ENCODE measurements at regions not wholly inside any gene's neighbourhood (a gene's known extent, or its start where the extent isn't known, plus 50 kb on each side); places are given as distances from the start of the nearest gene placed in this dataset.

- ATAC-seq: no peak
Observed at GRCh38 chr10:2852574-2853323, 214.6 kb upstream of the PFKP start.

GRCh38 chr10:2851566-2851965 lies 215.8 kb upstream of the PFKP start:
- no peak for ATAC-seq

DNA sequence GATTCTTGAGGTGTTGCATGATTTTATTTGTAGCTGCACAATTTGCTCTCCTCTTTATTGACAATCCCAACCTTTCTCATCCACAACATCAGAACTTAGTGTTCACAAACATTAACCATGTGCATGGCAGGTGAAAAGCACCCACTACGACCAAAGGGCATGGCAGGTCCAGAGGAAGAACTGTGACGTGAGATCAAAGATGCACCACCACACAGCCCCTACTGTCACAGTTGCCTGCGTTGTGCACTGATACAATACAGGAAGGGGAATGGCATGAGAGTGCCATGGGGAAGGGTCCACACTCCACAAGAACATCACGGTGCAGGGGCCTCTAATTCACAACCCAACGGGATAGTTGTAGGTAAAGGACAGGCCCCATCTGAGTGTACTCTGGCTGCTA lies 217.1 kb upstream of the PFKP start:
- no peak for ATAC-seq

DNA sequence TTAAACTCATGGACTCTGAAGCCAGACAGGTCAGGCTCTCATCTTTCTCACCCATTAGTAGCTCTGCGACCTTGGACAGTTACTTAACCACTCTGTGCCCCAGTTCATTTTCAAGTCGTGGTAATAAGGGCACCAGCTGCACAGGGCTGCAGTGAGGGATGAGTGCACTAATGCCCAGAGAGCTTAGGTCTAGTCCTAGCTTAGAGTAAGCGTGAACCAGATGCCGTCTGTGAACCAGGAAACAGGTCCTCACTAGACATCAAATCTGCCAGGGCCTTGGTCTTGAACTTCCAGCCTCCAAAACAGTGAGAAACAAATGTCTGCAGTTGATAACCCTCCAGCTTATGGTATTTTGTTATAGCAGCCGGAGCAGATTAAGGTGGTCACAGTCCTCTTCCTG lies 222.4 kb upstream of the PFKP start:
- ATAC-seq: no peak

GRCh38 chr10:2839081-2839725 lies 228.1 kb upstream of the PFKP start:
- ATAC-seq: no peak

DNA sequence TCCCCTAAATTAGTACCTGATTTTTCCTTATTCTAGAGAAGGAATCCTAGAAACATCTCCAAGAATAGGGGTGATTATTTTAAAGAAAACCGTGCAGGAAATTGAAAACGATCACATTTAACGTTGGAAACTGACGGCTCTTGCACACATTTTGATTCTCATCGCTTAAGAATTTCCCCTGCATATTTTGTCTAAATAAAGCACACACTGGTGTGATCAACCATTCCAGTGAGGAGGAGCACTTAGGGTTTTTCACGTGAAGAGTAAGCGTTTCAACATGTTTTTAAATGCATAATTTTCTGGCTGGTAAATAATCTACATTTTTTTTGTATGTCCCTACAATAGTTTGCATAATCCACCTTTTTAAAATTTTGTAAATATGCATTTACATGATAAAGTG lies 229.7 kb upstream of the PFKP start:
- ATAC-seq: no peak

- no peak for ATAC-seq
Observed at GRCh38 chr10:2836921-2837662, 230.3 kb upstream of the PFKP start.

DNA sequence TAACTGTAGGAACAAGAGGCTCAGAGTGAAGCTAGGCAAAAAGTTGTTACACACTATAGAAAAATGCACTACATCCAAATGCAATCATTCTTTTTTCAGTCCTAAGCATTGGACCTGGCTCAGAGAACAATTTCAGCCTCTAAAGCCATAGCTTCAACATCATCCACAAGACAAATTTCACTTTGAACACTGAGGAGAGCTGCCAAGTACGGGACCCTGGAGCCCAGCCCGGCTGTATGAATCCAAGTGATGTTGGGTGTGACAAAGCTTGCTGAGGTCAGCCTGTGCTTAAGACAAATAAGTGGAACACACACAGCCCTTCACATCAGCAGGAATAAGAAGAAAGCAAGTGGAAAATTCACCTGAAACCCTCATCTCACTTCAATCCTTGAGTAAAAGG lies 233.1 kb upstream of the PFKP start:
- ATAC-seq: no peak

DNA sequence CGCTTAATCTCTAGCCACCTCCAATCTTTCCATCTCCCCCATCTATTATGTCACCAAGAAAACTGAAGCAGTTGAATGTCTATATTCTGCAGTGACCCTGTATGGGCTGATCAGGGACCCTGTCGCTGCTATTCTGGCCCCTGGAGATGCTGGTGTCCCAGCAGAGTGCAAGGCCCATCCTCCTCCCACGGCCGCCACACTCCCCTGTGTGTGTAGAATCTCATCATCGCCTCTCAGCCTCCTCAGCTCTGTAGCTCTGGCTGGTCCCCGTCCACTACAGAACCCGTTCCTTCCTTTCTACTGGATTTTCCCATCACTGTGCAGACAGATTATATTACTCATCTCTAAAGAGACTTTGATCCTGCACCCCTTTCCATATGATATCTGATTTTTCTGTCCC lies 235.8 kb upstream of the PFKP start:
- ATAC-seq: no peak

DNA sequence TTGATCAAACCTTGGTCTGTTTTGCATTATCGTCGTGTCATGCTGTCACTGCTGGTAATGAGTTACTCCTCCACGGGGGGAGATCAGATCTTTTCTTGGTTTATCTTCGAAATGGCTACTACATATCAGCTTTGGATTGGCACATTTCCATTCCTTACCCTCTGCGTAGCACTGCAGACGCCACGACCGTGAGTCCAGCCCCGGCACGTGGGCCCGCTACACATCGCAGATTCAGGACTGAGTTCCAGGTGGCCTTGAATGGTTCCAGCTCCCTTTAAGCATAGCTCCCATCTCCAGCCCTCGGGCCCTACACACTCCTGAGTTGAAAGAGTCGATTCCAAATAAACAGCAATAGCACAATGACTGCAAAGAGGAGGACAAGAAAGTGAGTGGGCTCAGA lies 238.6 kb upstream of the PFKP start:
- no peak for ATAC-seq

DNA sequence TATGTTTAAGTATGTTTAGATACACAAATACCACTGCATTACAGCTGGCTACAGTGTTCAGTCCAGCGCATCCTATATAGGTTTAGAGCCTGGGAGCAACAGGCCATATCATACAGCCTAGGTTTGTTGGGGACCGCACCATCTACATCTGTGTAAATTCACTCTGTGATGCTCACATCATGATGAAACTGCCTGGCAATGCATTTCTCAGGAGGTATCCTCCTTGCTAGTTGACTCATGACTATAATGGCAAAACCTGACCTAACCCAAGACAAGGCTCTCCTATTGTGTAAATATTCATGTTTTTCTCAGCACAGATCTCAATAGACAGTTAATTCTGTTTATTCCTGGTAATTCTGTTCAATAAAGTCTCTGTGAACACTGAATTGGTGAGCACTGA lies 240.7 kb upstream of the PFKP start:
- ATAC-seq: no peak

GRCh38 chr10:2825841-2826240 lies 241.5 kb upstream of the PFKP start:
- ATAC-seq: no peak

DNA sequence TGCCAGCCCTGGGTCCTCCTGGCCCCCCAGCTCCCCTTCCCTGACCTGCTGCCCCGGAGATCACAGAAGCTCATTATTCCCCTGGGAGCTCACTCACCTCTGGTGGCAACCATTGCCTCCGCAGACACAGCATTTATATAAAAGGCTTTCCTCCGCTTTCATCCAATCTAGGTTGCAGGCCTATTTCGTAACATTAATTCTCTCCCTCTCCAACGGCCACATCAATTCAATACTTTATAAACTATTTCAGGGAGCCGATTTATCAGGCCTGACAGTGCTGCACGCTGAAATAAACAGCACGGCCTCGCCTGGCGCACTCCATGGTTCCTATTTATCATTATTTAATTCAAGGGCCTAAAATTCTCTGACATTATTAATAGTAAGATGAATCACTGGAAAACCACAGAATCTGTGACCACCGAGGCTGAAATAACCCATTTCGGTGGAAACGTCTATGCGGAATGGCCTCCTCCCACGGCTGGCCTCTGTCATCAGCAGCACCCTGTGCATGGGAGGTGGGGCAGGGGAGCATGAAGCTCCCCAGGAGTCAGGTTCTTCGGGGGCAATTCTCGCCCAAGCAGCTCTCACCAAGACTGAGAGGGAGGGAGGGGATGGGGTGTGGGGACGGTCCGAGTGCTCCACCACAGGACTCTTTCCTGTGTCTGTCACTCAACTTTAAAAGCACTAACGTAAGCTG lies 249.3 kb upstream of the PFKP start:
- ATAC-seq: no peak

DNA sequence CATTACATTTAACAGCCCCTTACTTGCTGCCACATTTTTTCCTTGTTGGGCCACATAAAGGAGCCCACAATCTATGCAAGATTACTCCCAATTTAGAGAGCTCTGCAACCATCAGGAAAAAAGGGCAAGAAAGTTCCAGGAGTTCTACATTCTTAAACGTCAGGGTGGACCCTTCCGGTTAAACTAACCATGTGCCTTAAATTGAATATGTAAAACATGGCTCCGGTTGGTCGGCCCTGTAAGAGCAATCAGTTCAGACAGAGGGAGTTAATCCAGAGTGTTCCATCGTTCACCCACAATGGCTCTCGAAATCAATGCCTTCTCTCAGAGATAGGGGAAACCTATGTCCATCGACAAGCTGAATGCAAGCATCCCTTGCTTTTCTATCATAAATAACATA lies 253.7 kb upstream of the PFKP start:
- ATAC-seq: no peak

- no peak for ATAC-seq
Observed at GRCh38 chr10:2813286-2813685, 254.1 kb upstream of the PFKP start.

DNA sequence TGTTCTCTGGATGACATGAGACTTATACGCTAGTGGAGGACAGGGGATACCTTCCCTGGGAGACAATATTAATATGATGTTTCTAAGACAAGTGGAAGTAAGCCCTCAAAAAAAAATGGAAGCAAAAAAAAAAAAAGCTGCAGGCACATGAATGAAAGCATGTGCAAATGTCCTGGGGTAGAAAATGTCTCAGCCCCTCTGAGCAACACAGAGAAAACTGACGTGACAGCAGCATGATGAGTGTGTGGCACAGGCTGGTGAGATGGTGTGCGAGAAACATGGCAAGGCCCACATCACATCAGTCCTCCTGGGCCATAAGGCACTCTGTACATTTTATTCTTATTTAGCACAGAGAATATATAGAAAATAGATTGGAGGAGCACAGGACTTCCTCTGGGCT lies 254.7 kb upstream of the PFKP start:
- ATAC-seq: no peak

DNA sequence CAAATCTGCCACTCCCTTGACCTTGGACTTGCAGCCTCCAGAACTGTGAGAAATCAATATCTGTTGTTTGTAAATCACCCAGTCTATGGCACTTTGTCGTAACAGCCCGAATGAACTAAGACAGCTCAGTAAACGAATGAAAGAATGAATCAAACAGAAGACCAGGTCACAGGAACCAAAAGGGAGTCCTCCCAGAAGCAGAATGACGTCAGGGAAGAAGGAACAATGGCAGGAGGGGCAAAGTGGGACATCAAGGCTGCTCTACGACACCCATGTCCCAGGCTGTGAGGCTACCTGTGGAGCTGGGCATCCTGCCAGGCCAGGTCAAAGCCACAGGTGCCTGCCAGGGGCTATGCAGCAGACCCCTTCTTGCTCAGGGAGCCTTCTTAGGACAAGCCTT lies 267.2 kb upstream of the PFKP start:
- ATAC-seq: no peak

- no peak for ATAC-seq
Observed at GRCh38 chr10:2798336-2799022, 268.9 kb upstream of the PFKP start.

GRCh38 chr10:2791774-2792443 lies 275.4 kb upstream of the PFKP start:
- no peak for ATAC-seq

DNA sequence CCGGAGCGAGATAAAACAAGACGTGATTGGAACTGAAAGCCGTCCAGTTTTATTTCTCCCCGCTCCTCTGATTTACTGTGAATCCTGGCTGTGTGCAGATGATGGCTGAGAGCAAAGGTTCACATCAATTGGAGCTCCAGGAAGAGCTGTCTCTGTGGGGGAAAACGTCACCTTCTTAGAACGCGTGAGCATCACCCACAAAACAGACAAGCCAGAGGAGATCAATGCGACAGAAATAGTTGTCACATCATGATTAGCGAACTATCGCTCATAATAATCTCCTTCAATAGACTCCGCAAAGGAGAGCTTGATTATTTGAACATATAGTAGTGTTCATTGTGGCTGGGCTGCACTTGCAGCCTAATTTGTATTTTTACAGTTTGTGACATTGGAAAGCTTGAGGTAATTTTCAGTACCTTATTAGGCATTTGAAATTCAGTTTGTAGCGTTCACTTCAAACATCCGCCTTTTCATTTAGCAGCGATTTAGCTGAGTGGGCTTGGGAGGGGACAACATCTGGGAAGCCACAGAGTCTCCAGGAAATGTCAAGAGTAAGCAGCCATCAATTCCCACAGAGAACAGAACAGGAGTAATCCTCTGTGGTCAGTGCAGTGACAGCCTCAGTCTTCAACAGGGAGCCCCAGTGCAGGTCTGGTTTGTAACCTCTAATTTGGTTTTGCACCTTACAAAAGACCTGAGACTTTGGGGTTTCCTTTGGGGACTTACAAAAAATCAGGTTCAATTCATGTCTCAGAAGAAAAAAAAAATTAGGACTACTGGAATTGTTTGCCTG lies 276.8 kb upstream of the PFKP start:
- no peak for ATAC-seq

DNA sequence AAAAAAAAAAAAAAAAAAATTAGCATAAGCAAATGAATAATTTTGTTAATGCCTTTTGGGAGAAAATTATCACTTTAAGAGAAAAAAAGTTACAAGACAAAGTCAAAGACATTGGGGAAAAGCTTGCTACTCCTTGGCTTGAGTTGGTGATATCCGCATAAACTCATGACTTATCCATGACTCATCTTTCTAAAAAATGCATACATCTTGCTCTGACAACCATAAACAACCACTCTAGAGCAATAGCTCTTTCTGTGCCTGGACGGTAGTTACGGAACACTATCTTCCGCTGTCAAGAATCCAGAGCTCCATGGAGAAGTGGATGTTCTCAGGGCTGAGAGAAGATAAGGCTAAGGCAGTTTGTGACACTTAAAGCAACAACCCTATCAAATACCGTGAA lies 281.1 kb upstream of the PFKP start:
- no peak for ATAC-seq

Measured in esophagus mucosa (tissue), 1 donor.